Pancreas (tissue), 10 donors: ENCODE measurements at regions not wholly inside any gene's neighbourhood (a gene's known extent, or its start where the extent isn't known, plus 50 kb on each side); places are given as distances from the start of the nearest gene placed in this dataset.

ENCODE experiments used
- ATAC-seq, 4 donors: fragments of 200-7000 bp; cut with Tn5 transposase; one replicate each; pipeline versions ENCODE4 v1.8.0 to v1.9.1; 2020; ENCODE audit warnings: mild to moderate bottlenecking in 4 of 4, moderate library complexity in 4 of 4
- DNase-seq, 6 donors: peaks; one replicate each; pipeline ENCODE4 v3.0.0-alpha.2; 2020
- FAIRE-seq: peaks from 2 replicates; lab custom pipeline; 2012; peaks lifted over from hg19 to GRCh38; lab: Jason Lieb, UNC
- H3K27ac ChIP-seq, 4 donors: fragments of 200-600 bp; sonication (generic); 1 replicate in 3 of 4; 2 replicates in 1 of 4; pipeline versions ENCODE4 v1.5.0 to v1.8.0; 2020
- H3K27me3 ChIP-seq, 4 donors: fragments of 200-600 bp; one replicate each; pipeline ENCODE4 v1.8.0; 2021
- H3K36me3 ChIP-seq, 3 donors: fragments of 200-600 bp; sonication (generic) in 1 of 3; one replicate each; pipeline versions ENCODE4 v1.5.0 to v1.8.0; 2020 to 2021
- H3K4me1 ChIP-seq, 3 donors: fragments of 200-600 bp; one replicate each; pipeline ENCODE4 v1.8.0; 2021
- H3K4me3 ChIP-seq, 4 donors: fragments of 200-600 bp; sonication (generic) in 2 of 4; one replicate each; pipeline versions ENCODE4 v1.5.0 to v1.8.0; 2020 to 2021
- H3K9me3 ChIP-seq, 4 donors: fragments of 200-600 bp; one replicate each; pipeline ENCODE4 v1.8.0; 2021
- WGBS, 2 donors: extraction: QIAGEN DNeasy Blood & Tissue Kit; methylation state at CpG; one replicate each; pipeline ENCODE4 v1.1.7; 2013; 5-methylcytosine and 5-hydroxymethylcytosine counted together
- intact Hi-C, 3 donors: fragments of 100-400 bp; cut with DNase I; formaldehyde crosslinking; loops; one replicate each; pipeline versions ENCODE4 v1.11.1 to v1.14.2; 2022
- TF ChIP-seq, protein P1 (sequence below), 4 donors: fragments of 200-600 bp; sonication (generic) in 3 of 4; IDR thresholded peaks; one replicate each; pipeline versions ENCODE4 v1.5.0 to v1.8.0; 2021; ENCODE audit warnings: antibody characterized with exemption in 4 of 4
- donor health status: healthy with polysubstance abuse.
- donor health status: DM: no; HTN: no; CAD: no; lungs with moderate emphysema.
- donor health status: DM: no; HTN: no; CAD: no.
- donor health status: control.
- donor health status: control.
- donor health status: Bipolar disorder and iron deficiency.
- donor health status: DM: yes; HTN: yes; CAD: no.
- donor health status: DM: no; HTN: no; CAD: no.
- donor health status: DM: no; HTN: no; CAD: no.
- donor health status: DM: yes; HTN: yes; CAD: no.

DNA sequence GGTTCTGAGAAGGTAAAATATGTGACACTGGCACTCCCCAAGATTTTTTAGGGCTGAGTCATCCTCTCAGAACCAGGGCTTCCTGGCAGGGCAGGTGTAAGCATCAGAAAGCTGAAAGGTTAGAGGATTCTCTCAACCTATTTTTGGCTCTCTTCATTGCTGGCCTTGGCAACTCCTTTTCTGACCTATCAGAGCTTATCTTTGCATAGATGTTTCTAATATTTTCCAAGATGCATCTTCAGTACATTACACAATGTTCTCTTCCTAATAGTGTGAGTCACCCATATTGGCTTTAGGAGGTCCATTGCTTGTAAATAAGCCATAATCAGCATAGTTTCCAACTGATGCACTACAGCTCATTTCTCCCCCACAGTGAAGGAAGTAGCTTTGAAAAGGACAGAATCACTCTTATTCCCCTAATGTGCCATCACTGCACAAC lies 2008.4 kb upstream of the PIK3C3 start:
- peak in 3 of 4 donors; percentile 70 to 81 (median 72) for ATAC-seq

DNA sequence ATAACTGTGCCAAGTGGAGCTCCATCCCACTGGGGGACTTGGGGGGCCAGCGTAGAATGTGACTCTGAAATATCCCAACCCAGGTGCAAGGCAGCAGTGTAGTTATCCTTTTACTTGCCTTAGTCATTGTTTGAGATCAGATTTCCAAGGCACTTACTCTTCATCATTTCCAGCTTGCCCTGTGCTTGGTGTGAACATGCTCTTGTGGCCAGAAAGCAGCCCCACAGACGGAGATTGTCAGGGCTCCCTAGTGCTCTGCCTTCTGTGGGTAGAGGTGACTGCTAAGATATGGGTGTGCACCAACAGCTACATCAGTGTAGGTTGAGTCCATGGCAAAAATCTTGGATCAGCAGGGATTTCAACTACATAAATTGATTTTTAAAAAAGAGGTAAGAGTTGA lies 2010.0 kb upstream of the PIK3C3 start:
- H3K27me3 ChIP-seq, result no peaks in the 10 kb centered on the region
- no peak for FAIRE-seq
- TF ChIP-seq, protein P1, sequence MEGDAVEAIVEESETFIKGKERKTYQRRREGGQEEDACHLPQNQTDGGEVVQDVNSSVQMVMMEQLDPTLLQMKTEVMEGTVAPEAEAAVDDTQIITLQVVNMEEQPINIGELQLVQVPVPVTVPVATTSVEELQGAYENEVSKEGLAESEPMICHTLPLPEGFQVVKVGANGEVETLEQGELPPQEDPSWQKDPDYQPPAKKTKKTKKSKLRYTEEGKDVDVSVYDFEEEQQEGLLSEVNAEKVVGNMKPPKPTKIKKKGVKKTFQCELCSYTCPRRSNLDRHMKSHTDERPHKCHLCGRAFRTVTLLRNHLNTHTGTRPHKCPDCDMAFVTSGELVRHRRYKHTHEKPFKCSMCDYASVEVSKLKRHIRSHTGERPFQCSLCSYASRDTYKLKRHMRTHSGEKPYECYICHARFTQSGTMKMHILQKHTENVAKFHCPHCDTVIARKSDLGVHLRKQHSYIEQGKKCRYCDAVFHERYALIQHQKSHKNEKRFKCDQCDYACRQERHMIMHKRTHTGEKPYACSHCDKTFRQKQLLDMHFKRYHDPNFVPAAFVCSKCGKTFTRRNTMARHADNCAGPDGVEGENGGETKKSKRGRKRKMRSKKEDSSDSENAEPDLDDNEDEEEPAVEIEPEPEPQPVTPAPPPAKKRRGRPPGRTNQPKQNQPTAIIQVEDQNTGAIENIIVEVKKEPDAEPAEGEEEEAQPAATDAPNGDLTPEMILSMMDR (IDR thresholded peaks at IDR 0.05), result no peak
- H3K27ac ChIP-seq, result no peak overlapping the region
- no peak overlapping the region for H3K4me3 ChIP-seq
- no peaks in the 10 kb centered on the region for H3K36me3 ChIP-seq
- DNase-seq, result no peak
- H3K4me1 ChIP-seq, result no peaks in the 10 kb centered on the region
- no peaks in the 10 kb centered on the region for H3K9me3 ChIP-seq
- no peak for ATAC-seq
- intact Hi-C loops, result no loop called here
- 69 to 70% methylated on average over 2 of the region's 2 CpGs for WGBS, 2 donors

More for the DNA sequence above, 2008.4 kb upstream of the PIK3C3 start:
- no peak for FAIRE-seq
- TF ChIP-seq, protein P1 (IDR thresholded peaks at IDR 0.05), result no peak
- no peaks in the 10 kb centered on the region for H3K27me3 ChIP-seq
- no peaks in the 10 kb centered on the region for H3K4me1 ChIP-seq
- intact Hi-C loops, result no loop called here
- H3K27ac ChIP-seq, result no peak overlapping the region
- no peak overlapping the region for H3K4me3 ChIP-seq
- no peaks in the 10 kb centered on the region for H3K36me3 ChIP-seq
- peak in 1 of 6 donors; percentile 14 for DNase-seq
- no peaks in the 10 kb centered on the region for H3K9me3 ChIP-seq

DNA sequence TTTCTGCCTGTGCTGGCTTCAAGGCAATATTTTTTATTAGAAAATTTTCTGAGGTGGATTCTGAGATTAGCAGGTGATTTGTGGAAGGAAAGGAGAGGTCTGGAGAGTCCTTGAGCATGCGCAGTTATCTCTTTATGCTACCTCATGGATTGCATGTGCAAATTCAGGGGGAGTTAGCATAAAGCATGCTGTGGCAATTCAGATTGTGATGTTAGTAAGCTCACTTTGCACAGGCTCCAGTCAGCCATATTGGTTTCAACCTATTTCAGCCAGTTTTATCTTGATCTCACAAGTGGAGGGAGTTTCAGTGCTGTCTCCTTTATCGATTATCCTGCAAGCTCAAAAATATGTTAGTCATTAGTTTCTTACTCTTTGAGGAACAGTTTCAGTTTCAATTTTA lies 2012.3 kb upstream of the PIK3C3 start:
- intact Hi-C loops, result no loop called here
- TF ChIP-seq, protein P1 (IDR thresholded peaks at IDR 0.05), result no peak
- 69 to 89% methylated on average over 2 of the region's 2 CpGs for WGBS, 2 donors

DNA sequence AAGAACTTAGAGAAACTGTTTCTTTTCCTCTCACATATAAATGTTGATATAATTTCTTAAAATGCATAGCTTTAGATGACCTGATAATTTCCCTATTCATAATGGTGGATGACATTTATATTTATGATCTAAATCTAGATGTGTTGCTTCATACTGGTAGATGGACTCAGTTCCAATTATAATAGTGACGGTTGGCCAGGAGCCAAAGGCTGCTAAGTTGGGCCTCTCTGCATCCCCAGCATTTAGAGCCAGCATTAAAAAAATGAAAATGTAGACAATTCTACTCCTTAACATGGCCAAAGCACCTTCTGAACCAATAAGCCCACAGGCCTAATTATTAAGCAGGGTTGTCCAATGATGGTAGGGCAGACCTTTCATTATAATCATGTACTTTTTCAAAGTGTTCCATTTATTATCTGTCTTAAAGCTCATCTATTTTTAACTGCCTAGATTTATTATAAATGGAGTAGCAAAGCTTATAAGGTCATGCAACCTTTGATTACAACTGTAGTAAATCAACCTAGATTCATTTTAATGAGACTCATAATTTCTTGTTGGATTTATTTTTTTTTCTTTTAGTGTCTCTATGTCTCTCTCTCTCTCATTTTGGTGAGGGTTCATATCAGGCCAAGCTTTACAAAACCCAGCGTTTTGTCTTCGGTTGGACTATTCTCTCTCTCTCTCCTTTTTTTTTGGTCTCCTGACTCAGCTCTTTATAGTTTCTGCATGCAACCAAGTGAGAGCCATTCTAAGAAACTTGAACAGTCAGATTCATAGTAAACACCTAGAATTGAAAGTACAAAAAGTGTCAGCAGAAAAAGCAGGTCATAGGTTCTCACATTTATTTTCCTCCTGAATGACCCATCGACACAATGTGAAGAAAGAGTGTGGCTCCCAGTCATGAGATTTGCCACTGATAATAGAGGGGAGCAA lies 2016.1 kb upstream of the PIK3C3 start:
- WGBS, 2 donors, result 75 to 76% methylated on average over 4 of the region's 4 CpGs
- DNase-seq (no peak), FAIRE-seq (no peak)

More for the DNA sequence above, 2012.3 kb upstream of the PIK3C3 start:
- H3K27me3 ChIP-seq, result no peaks in the 10 kb centered on the region
- ATAC-seq (no peak), DNase-seq (no peak), FAIRE-seq (no peak)
- H3K36me3 ChIP-seq, result no peaks in the 10 kb centered on the region
- no peaks in the 10 kb centered on the region for H3K9me3 ChIP-seq
- H3K4me3 ChIP-seq, result no peak overlapping the region
- no peak overlapping the region for H3K27ac ChIP-seq
- no peaks in the 10 kb centered on the region for H3K4me1 ChIP-seq

More for the DNA sequence above, 2016.1 kb upstream of the PIK3C3 start:
- TF ChIP-seq, protein P1 (IDR thresholded peaks at IDR 0.05), result no peak
- Histone ChIP-seq H3K4me1 (no peaks in the 10 kb centered on the region), H3K9me3 (no peaks in the 10 kb centered on the region), H3K36me3 (no peaks in the 10 kb centered on the region), H3K27me3 (no peaks in the 10 kb centered on the region), H3K4me3 (no peak overlapping the region), H3K27ac (no peak overlapping the region)
- no peak for ATAC-seq
- intact Hi-C loops, result no loop called here
